SK-N-SH (cell line): ENCODE measurements at regions not wholly inside any gene's neighbourhood (a gene's known extent, or its start where the extent isn't known, plus 50 kb on each side); places are given as distances from the start of the nearest gene placed in this dataset.

Experiments used
- CTCF ChIA-PET: fragments of 300-600, 350-600 bp; formaldehyde crosslinking; extraction: SDS; loops from one replicate; lab custom pipeline; 2021; lab: Yijun Ruan, JAX
- POLR2A ChIA-PET: fragments of 350-600 bp; sonication (Branson Sonifier 250); formaldehyde crosslinking; extraction: SDS; loops from one replicate; lab custom pipeline; 2020; ENCODE audit warnings: antibody characterized with exemption, inconsistent platforms; lab: Yijun Ruan, JAX
- DNase-seq: peaks from one replicate; pipeline ENCODE4 v3.0.0; 2012
- H2AFZ ChIP-seq: fragments of 200-600 bp; sonication (generic); 2 replicates; pipeline ENCODE4 v1.8.1; 2016; ENCODE audit warnings: antibody characterized with exemption, mild to moderate bottlenecking, low read depth
- H3F3A ChIP-seq: fragments of 200-600 bp; sonication (generic); replicated peaks from 2 replicates; pipeline ENCODE3; 2016; ENCODE audit warnings: antibody characterized with exemption, mild to moderate bottlenecking; ENCODE audit not compliant: insufficient read depth
- H3K27ac ChIP-seq, 2 experiments: fragments of 200-500 bp in 1 of 2; fragments of 200-600 bp in 1 of 2; sonication (Bioruptor generic) in 1 of 2; sonication (generic), shearing (Covaris generic) in 1 of 2; 2 replicates each; pipeline versions ENCODE4 v1.5.1 to v1.6.1; 2014 to 2016; ENCODE audit warnings: low read depth in 2 of 2, inconsistent platforms in 1 of 2, low read length in 1 of 2, mild to moderate bottlenecking in 1 of 2, mixed read lengths in 1 of 2
- H3K27me3 ChIP-seq: fragments of 200-600 bp; sonication (generic), shearing (Covaris generic); 2 replicates; pipeline ENCODE4 v1.6.1; 2016; ENCODE audit warnings: mixed run types; ENCODE audit not compliant: insufficient read depth
- H3K36me3 ChIP-seq, 2 experiments: fragments of 200-500 bp in 1 of 2; fragments of 200-600 bp in 1 of 2; sonication (Bioruptor generic) in 1 of 2; sonication (generic) in 1 of 2; replicated peaks in 1 of 2; 2 replicates each; pipeline versions ENCODE3 to v1.5.1; 2014 to 2016; ENCODE audit warnings: low read length in 1 of 2, mild to moderate bottlenecking in 1 of 2; ENCODE audit not compliant: insufficient read depth in 2 of 2, control insufficient read depth in 1 of 2
- H3K4me1 ChIP-seq, 2 experiments: fragments of 200-500 bp in 1 of 2; fragments of 200-600 bp in 1 of 2; sonication (Bioruptor generic) in 1 of 2; sonication (generic), shearing (Covaris generic) in 1 of 2; 2 replicates each; pipeline versions ENCODE4 v1.5.1 to v1.6.1; 2014 to 2016; ENCODE audit warnings: low read depth in 1 of 2, low read length in 1 of 2, mixed run types in 1 of 2; ENCODE audit not compliant: insufficient read depth in 2 of 2, control insufficient read depth in 1 of 2
- H3K4me2 ChIP-seq: fragments of 200-600 bp; sonication (generic), shearing (Covaris generic); 2 replicates; pipeline ENCODE4 v1.6.1; 2017; ENCODE audit warnings: mixed run types
- H3K4me3 ChIP-seq, 2 experiments: fragments of 200-500 bp in 1 of 2; fragments of 200-600 bp in 1 of 2; sonication (Bioruptor generic) in 1 of 2; sonication (generic), shearing (Covaris generic) in 1 of 2; 2 replicates each; pipeline versions ENCODE4 v1.5.1 to v1.8.1; 2014 to 2016; ENCODE audit warnings: low read depth in 2 of 2, inconsistent platforms in 1 of 2, low read length in 1 of 2, mild to moderate bottlenecking in 1 of 2, mixed read lengths in 1 of 2, moderate library complexity in 1 of 2
- H3K79me2 ChIP-seq: fragments of 200-600 bp; sonication (generic); 2 replicates; pipeline ENCODE4 v1.8.1; 2017; ENCODE audit warnings: mild to moderate bottlenecking; ENCODE audit not compliant: insufficient read depth
- H3K9ac ChIP-seq: fragments of 200-600 bp; sonication (generic); 2 replicates; pipeline ENCODE4 v1.6.1; 2017; ENCODE audit warnings: mixed run types
- H3K9me2 ChIP-seq: fragments of 200-600 bp; sonication (generic); 2 replicates; pipeline ENCODE4 v1.6.1; 2017; ENCODE audit warnings: mixed run types
- H3K9me3 ChIP-seq: fragments of 200-600 bp; sonication (generic); 2 replicates; pipeline ENCODE4 v1.6.1; 2017; ENCODE audit warnings: mixed run types, mild to moderate bottlenecking, moderate library complexity
- H4K20me1 ChIP-seq: fragments of 200-600 bp; sonication (generic); 2 replicates; pipeline ENCODE4 v1.6.1; 2017; ENCODE audit warnings: mild to moderate bottlenecking, mixed run types; ENCODE audit not compliant: insufficient read depth
- CHD2 ChIP-seq: fragments of 150-350 bp; IDR thresholded peaks from 2 replicates; pipeline ENCODE4 v1.6.1; 2018; ENCODE audit warnings: low read length; ENCODE audit not compliant: partially characterized antibody
- ELF1 ChIP-seq: IDR thresholded peaks from 2 replicates; pipeline ENCODE4 v1.4.0; 2012
- EP300 ChIP-seq, 2 experiments: IDR thresholded peaks; 2 replicates each; pipeline versions ENCODE4 v1.4.0 to v1.6.1; 2012; ENCODE audit warnings: borderline replicate concordance in 1 of 2, low read depth in 1 of 2, low read length in 1 of 2
- FOSL2 ChIP-seq: IDR thresholded peaks from 2 replicates; pipeline ENCODE4 v1.4.0; 2012; ENCODE audit warnings: low read depth, mild to moderate bottlenecking, moderate library complexity, borderline replicate concordance
- FOXJ3 ChIP-seq: sonication (generic); formaldehyde crosslinking; IDR thresholded peaks from 2 replicates; pipeline ENCODE4 v1.5.1; 2020; ENCODE audit warnings: mild to moderate bottlenecking, missing genetic modification reagents
- FOXM1 ChIP-seq: IDR thresholded peaks from 2 replicates; pipeline ENCODE4 v1.4.0; 2012; ENCODE audit warnings: low read depth, mild to moderate bottlenecking
- GABPA ChIP-seq: IDR thresholded peaks from 2 replicates; pipeline ENCODE4 v1.4.0; 2012; ENCODE audit warnings: low read depth, mild to moderate bottlenecking
- JUND ChIP-seq: IDR thresholded peaks from 2 replicates; pipeline ENCODE4 v1.4.0; 2012
- NFIC ChIP-seq: IDR thresholded peaks from 2 replicates; pipeline ENCODE4 v1.4.0; 2012; ENCODE audit warnings: borderline replicate concordance
- POLR2AphosphoS5 ChIP-seq: IDR thresholded peaks from 2 replicates; pipeline ENCODE4 v1.6.1; 2012; ENCODE audit warnings: low read depth, low read length
- RAD21 ChIP-seq: IDR thresholded peaks from 2 replicates; pipeline ENCODE4 v1.6.1; 2012; ENCODE audit warnings: mild to moderate bottlenecking, low read length
- RXRA ChIP-seq: IDR thresholded peaks from 2 replicates; pipeline ENCODE4 v1.4.0; 2012; ENCODE audit warnings: low read depth, mild to moderate bottlenecking, borderline replicate concordance
- SIN3A ChIP-seq: IDR thresholded peaks from 2 replicates; pipeline ENCODE4 v1.6.1; 2012; ENCODE audit warnings: low read depth, mild to moderate bottlenecking, low read length, moderate library complexity, borderline replicate concordance
- SMC3 ChIP-seq: IDR thresholded peaks from 2 replicates; pipeline ENCODE4 v1.6.1; 2012; ENCODE audit warnings: low read depth, low read length, improper control_type of control experiment
- TCF12 ChIP-seq: IDR thresholded peaks from 2 replicates; pipeline ENCODE4 v1.4.0; 2012
- USF1 ChIP-seq: IDR thresholded peaks from 2 replicates; pipeline ENCODE4 v1.4.0; 2012; ENCODE audit warnings: low read depth, borderline replicate concordance
- YY1 ChIP-seq: IDR thresholded peaks from 2 replicates; pipeline ENCODE4 v1.4.0; 2012; ENCODE audit warnings: low read depth, mild to moderate bottlenecking
- ZBTB33 ChIP-seq: IDR thresholded peaks from 2 replicates; pipeline ENCODE4 v1.4.0; 2012; ENCODE audit warnings: low read depth, borderline replicate concordance
- WGBS: methylation state at CpG from one replicate; pipeline ENCODE4 v1.1.6; 2017; ENCODE audit warnings: low lambda C conversion rate; 5-methylcytosine and 5-hydroxymethylcytosine counted together
- TF ChIP-seq, protein P1 (sequence below): fragments of 150-350 bp; IDR thresholded peaks from 2 replicates; pipeline ENCODE4 v1.6.1; 2017; ENCODE audit warnings: antibody characterized with exemption, low read length, low read depth, borderline replicate concordance
- TF ChIP-seq, protein P2 (sequence below): fragments of 150-350 bp; IDR thresholded peaks from 2 replicates; pipeline ENCODE4 v1.6.1; 2016; ENCODE audit warnings: mild to moderate bottlenecking, low read depth, low read length

- H3K27ac ChIP-seq, result no peak overlapping the region
- no peaks in the 10 kb centered on the region for H3K27me3 ChIP-seq
- H3K4me3 ChIP-seq, result no peak overlapping the region
- 85% methylated on average over 1 of the region's 1 CpG for WGBS
- H3K79me2 ChIP-seq, result no peaks in the 10 kb centered on the region
- no peaks in the 10 kb centered on the region for H3K4me1 ChIP-seq
- no peak for DNase-seq
- no peak overlapping the region for H3K9ac ChIP-seq
- ChIA-PET CTCF (interaction anchor here (1.0 kb wide), 1 partner anchor 10 kb away, joined by 3 read pairs; no protein-coding TSS in a partner anchor), POLR2A (no interaction called here)
- no peak overlapping the region for H3K4me2 ChIP-seq
- no peaks in the 10 kb centered on the region for H4K20me1 ChIP-seq
- H2AFZ ChIP-seq, result no peak overlapping the region
- H3K36me3 ChIP-seq, result no peaks in the 10 kb centered on the region
- no peaks in the 10 kb centered on the region for H3F3A ChIP-seq
- H3K9me3 ChIP-seq, result no peaks in the 10 kb centered on the region
- TF ChIP-seq SMC3, result no peak
- no peak for TF ChIP-seq FOXJ3 (CRISPR knock-in tag)
- TF ChIP-seq, protein P1, sequence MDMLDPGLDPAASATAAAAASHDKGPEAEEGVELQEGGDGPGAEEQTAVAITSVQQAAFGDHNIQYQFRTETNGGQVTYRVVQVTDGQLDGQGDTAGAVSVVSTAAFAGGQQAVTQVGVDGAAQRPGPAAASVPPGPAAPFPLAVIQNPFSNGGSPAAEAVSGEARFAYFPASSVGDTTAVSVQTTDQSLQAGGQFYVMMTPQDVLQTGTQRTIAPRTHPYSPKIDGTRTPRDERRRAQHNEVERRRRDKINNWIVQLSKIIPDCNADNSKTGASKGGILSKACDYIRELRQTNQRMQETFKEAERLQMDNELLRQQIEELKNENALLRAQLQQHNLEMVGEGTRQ, result no peak
- TF ChIP-seq, protein P2, sequence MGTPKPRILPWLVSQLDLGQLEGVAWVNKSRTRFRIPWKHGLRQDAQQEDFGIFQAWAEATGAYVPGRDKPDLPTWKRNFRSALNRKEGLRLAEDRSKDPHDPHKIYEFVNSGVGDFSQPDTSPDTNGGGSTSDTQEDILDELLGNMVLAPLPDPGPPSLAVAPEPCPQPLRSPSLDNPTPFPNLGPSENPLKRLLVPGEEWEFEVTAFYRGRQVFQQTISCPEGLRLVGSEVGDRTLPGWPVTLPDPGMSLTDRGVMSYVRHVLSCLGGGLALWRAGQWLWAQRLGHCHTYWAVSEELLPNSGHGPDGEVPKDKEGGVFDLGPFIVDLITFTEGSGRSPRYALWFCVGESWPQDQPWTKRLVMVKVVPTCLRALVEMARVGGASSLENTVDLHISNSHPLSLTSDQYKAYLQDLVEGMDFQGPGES, result no peak
- TF ChIP-seq ELF1, result no peak
- no peaks in the 10 kb centered on the region for H3K9me2 ChIP-seq
Measured at GRCh38 chr4:141885112-141885511, 248.7 kb downstream of the IL15 start.

GRCh38 chr4:141890279-141890678, 253.9 kb downstream of the IL15 start:
- no peaks in the 10 kb centered on the region for H3K9me3 ChIP-seq
- TF ChIP-seq SIN3A (no peak), ZBTB33 (no peak), RXRA (no peak), RAD21 (no peak), FOSL2 (no peak), JUND (no peak), NFIC (no peak), TCF12 (no peak), USF1 (no peak), FOXM1 (no peak), FOXJ3 (CRISPR knock-in tag) (no peak), YY1 (no peak), POLR2AphosphoS5 (no peak), GABPA (no peak), EP300 (IDR thresholded peaks at IDR 0.05; ENCODE audit: borderline replicate concordance in 1 of 2, low read depth in 1 of 2, low read length in 1 of 2) (no peak), CHD2 (no peak)
- TF ChIP-seq, protein P2, result no peak
- TF ChIP-seq, all 33 proteins: peak for 0
- H3K27me3 ChIP-seq, result no peaks in the 10 kb centered on the region
- H3K27ac ChIP-seq, result no peak overlapping the region
- no peaks in the 10 kb centered on the region for H3K4me1 ChIP-seq
- no peaks in the 10 kb centered on the region for H4K20me1 ChIP-seq
- H3K36me3 ChIP-seq, result no peaks in the 10 kb centered on the region
- no peak overlapping the region for H3K4me3 ChIP-seq
- no peaks in the 10 kb centered on the region; the same call in 1 of the 2 replicates for H3K9me2 ChIP-seq
- H3K4me2 ChIP-seq, result no peak overlapping the region
- 0 out of 2 replicates have a peak overlapping the region, but pooled peaks have one; percentile 5 for H2AFZ ChIP-seq
- WGBS, result 25% methylated on average over 1 of the region's 1 CpG
- CTCF ChIA-PET, result interaction anchor here (1.3 kb wide), 1 partner anchor 544 kb away, joined by 5 read pairs; no protein-coding TSS in a partner anchor
- POLR2A ChIA-PET, result no interaction called here
- H3K9ac ChIP-seq, result no peak overlapping the region
- no peak for DNase-seq
- no peaks in the 10 kb centered on the region for H3F3A ChIP-seq
- no peaks in the 10 kb centered on the region for H3K79me2 ChIP-seq
